ENCODE measurements at regions not wholly inside any gene's neighbourhood (a gene's known extent, or its start where the extent isn't known, plus 50 kb on each side); places are given as distances from the start of the nearest gene placed in this dataset.

DNA sequence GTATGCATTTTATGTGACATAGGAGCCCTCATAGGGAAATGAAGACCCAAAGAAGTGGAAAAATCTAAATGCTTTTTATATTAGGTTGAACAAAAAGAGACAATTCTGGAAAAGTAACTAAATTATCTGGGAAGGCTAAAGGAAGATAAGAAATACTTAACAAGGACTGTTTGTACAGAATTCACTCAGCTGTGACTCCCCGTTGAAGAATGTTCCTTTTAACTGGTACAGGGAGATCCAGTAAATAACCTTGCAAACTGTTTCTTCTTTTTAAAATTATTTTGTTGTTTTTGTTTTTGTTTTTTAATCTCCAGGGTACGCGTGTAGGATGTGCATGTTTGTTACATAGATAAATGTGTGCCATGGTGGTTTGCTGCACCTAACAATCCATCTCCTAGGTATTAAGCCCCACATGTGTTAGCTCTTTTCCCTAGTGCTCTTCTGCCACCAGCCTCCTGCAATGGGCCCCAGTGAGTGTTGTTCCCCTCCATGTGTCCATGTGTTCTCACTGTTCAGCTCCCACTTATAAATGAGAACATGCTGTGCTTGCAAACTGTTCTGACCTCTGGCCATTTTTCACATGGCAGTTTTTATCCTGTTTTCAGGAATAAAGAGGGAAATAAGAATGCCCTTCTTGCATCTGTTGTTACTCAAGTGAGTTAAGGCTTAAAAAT, 81.7 kb downstream of the PWWP3B start:
- no peaks in the 10 kb centered on the region for H3K4me1 ChIP-seq (ENCODE audit: insufficient read depth, low read length)
- DNase-seq (ENCODE audit: low spot score): no peak
- no peaks in the 10 kb centered on the region for H3K9me3 ChIP-seq (ENCODE audit: low read length)
- in situ Hi-C loops (cut with HindIII; ENCODE audit: extremely low pct_ligation_motif_present, low pct_unique_long_range_greater_than_20kb): no loop called here
- no peaks in the 10 kb centered on the region for H4K20me1 ChIP-seq (ENCODE audit: insufficient read depth, low read length)
- no peak overlapping the region for H2AFZ ChIP-seq (ENCODE audit: low read length)
- POLR2A ChIA-PET: no interaction called here
- WGBS (ENCODE audit: low lambda C conversion rate): 67% methylated on average over 3 of the region's 3 CpGs
- BruUV-seq (replicated peaks): no TSS peak
- H3K4me2 ChIP-seq (ENCODE audit: low read depth, low read length): no peak overlapping the region
- no peaks in the 10 kb centered on the region for H3K79me2 ChIP-seq (ENCODE audit: insufficient read depth, low read length)
- no peak overlapping the region for H3K9ac ChIP-seq (ENCODE audit: insufficient read depth, low read depth, low read length)
- CTCF ChIA-PET (ENCODE audit: low intra/inter-chr PET ratio, low total read pairs): no interaction called here
- no peaks in the 10 kb centered on the region for H3K27me3 ChIP-seq (ENCODE audit: control insufficient read depth in 1 of 2, insufficient read depth in 2 of 2, low read length in 2 of 2)
- H3K27ac ChIP-seq (ENCODE audit: extremely low read length, insufficient read depth, low read length): no peak overlapping the region
- no peak for FAIRE-seq
- no peak overlapping the region for H3K4me3 ChIP-seq (replicated peaks in 1 of 3; ENCODE audit: insufficient read depth in 1 of 3, low read depth in 2 of 3, low read length in 3 of 3)
- no peaks in the 10 kb centered on the region for H3K36me3 ChIP-seq (replicated peaks in 1 of 2; ENCODE audit: control insufficient read depth in 1 of 2, insufficient read depth in 2 of 2, low read length in 2 of 2)
- intact Hi-C loops (cut with micrococcal nuclease; ENCODE audit: unreplicated experiment): no loop called here
- no peak for ATAC-seq
- TF ChIP-seq, protein P1, sequence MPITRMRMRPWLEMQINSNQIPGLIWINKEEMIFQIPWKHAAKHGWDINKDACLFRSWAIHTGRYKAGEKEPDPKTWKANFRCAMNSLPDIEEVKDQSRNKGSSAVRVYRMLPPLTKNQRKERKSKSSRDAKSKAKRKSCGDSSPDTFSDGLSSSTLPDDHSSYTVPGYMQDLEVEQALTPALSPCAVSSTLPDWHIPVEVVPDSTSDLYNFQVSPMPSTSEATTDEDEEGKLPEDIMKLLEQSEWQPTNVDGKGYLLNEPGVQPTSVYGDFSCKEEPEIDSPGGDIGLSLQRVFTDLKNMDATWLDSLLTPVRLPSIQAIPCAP (CRISPR knock-in tag; IDR thresholded peaks at IDR 0.05; ENCODE audit: low read depth): no peak
- TF ChIP-seq, protein P2, sequence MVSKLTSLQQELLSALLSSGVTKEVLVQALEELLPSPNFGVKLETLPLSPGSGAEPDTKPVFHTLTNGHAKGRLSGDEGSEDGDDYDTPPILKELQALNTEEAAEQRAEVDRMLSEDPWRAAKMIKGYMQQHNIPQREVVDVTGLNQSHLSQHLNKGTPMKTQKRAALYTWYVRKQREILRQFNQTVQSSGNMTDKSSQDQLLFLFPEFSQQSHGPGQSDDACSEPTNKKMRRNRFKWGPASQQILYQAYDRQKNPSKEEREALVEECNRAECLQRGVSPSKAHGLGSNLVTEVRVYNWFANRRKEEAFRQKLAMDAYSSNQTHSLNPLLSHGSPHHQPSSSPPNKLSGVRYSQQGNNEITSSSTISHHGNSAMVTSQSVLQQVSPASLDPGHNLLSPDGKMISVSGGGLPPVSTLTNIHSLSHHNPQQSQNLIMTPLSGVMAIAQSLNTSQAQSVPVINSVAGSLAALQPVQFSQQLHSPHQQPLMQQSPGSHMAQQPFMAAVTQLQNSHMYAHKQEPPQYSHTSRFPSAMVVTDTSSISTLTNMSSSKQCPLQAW (CRISPR knock-in tag; IDR thresholded peaks at IDR 0.05): no peak
- TF ChIP-seq YEATS4 (CRISPR knock-in tag; IDR thresholded peaks at IDR 0.05; ENCODE audit: borderline replicate concordance): no peak
- TF ChIP-seq CAMTA2 (CRISPR knock-in tag; IDR thresholded peaks at IDR 0.05; ENCODE audit: borderline replicate concordance): no peak
- no peak for TF ChIP-seq KLF6 (CRISPR knock-in tag; IDR thresholded peaks at IDR 0.05)
- no peak for TF ChIP-seq MED13 (CRISPR knock-in tag; IDR thresholded peaks at IDR 0.05)
- no peak for TF ChIP-seq HOXA7 (CRISPR knock-in tag; IDR thresholded peaks at IDR 0.05)
- TF ChIP-seq MIER2 (CRISPR knock-in tag; IDR thresholded peaks at IDR 0.05): no peak
- TF ChIP-seq RNF2 (conservative IDR thresholded peaks at IDR 0.05; ENCODE audit: low read depth): no peak
- TF ChIP-seq, protein P3, sequence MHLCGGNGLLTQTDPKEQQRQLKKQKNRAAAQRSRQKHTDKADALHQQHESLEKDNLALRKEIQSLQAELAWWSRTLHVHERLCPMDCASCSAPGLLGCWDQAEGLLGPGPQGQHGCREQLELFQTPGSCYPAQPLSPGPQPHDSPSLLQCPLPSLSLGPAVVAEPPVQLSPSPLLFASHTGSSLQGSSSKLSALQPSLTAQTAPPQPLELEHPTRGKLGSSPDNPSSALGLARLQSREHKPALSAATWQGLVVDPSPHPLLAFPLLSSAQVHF (CRISPR knock-in tag; IDR thresholded peaks at IDR 0.05): no peak
- TF ChIP-seq, protein P4, sequence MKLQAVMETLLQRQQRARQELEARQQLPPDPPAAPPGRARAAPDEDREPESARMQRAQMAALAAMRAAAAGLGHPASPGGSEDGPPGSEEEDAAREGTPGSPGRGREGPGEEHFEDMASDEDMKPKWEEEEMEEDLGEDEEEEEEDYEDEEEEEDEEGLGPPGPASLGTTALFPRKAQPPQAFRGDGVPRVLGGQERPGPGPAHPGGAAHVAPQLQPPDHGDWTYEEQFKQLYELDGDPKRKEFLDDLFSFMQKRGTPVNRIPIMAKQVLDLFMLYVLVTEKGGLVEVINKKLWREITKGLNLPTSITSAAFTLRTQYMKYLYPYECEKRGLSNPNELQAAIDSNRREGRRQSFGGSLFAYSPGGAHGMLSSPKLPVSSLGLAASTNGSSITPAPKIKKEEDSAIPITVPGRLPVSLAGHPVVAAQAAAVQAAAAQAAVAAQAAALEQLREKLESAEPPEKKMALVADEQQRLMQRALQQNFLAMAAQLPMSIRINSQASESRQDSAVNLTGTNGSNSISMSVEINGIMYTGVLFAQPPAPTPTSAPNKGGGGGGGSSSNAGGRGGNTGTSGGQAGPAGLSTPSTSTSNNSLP (IDR thresholded peaks at IDR 0.05; ENCODE audit: low read depth, low read length): no peak
- TF ChIP-seq NCOA2 (CRISPR knock-in tag; IDR thresholded peaks at IDR 0.05): no peak
- TF ChIP-seq, protein P5, sequence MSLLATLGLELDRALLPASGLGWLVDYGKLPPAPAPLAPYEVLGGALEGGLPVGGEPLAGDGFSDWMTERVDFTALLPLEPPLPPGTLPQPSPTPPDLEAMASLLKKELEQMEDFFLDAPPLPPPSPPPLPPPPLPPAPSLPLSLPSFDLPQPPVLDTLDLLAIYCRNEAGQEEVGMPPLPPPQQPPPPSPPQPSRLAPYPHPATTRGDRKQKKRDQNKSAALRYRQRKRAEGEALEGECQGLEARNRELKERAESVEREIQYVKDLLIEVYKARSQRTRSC (CRISPR knock-in tag; IDR thresholded peaks at IDR 0.05; ENCODE audit: low read depth): no peak
- no peak for TF ChIP-seq CCAR2 (optimal IDR thresholded peaks at IDR 0.05; ENCODE audit: low read depth, low read length)

Data from HepG2 (cell line).